CD4-positive, alpha-beta T cell (primary cell): ENCODE measurements at regions not wholly inside any gene's neighbourhood (a gene's known extent, or its start where the extent isn't known, plus 50 kb on each side); places are given as distances from the start of the nearest gene placed in this dataset.
A peak's percentile ranks its signal among the peaks of the same experiment; 100 is the strongest.
"Not testable (repeated sequence)": the region's sequence is repeated elsewhere in the genome, so short reads cannot be mapped to it uniquely, and the experiment has no call there.

Source experiments
- ATAC-seq: fragments of 200-7000 bp; cut with Tn5 transposase; one replicate; pipeline ENCODE4 v1.10.0; 2022; ENCODE audit warnings: mild to moderate bottlenecking; ENCODE audit not compliant: poor library complexity
- CTCF ChIA-PET: fragments of 350-600 bp; sonication (Branson Sonifier 250); formaldehyde crosslinking; loops from one replicate; lab custom pipeline; 2021; ENCODE audit warnings: antibody characterized with exemption, inconsistent platforms; lab: Charles Lee
- POLR2A ChIA-PET: fragments of 350-600 bp; sonication (Branson Sonifier 250); formaldehyde crosslinking; loops from one replicate; lab custom pipeline; 2021; ENCODE audit warnings: antibody characterized with exemption, inconsistent platforms; lab: Charles Lee
- DNase-seq, 14 experiments: peaks; one replicate each; pipeline ENCODE4 v3.0.0-alpha.2; 2013 to 2020; ENCODE audit warnings: mixed read lengths in 2 of 14
- H3K27ac ChIP-seq, 2 donors: one replicate each; pipeline versions ENCODE4 v1.5.1 to v1.7.0; 2013; ENCODE audit warnings: low read length in 2 of 2, low read depth in 1 of 2, mild to moderate bottlenecking in 1 of 2
- H3K27me3 ChIP-seq, 2 experiments: 1 replicate in 1 of 2; 2 replicates in 1 of 2; pipeline versions ENCODE4 v1.6.1 to v1.7.0; 2013; ENCODE audit warnings: low read length in 2 of 2, control low read depth in 1 of 2, mild to moderate bottlenecking in 1 of 2, moderate library complexity in 1 of 2; ENCODE audit not compliant: insufficient read depth in 2 of 2, control insufficient read depth in 1 of 2
- H3K36me3 ChIP-seq: one replicate; pipeline ENCODE4 v1.6.1; 2013; ENCODE audit warnings: low read length, control low read depth; ENCODE audit not compliant: insufficient read depth
- H3K4me1 ChIP-seq: one replicate; pipeline ENCODE4 v1.6.1; 2013; ENCODE audit warnings: low read length, control low read depth; ENCODE audit not compliant: insufficient read depth
- H3K4me3 ChIP-seq: one replicate; pipeline ENCODE4 v1.5.1; 2013; ENCODE audit warnings: mild to moderate bottlenecking, low read length, moderate library complexity
- H3K9me3 ChIP-seq, 2 experiments: 1 replicate in 1 of 2; 2 replicates in 1 of 2; pipeline versions ENCODE4 v1.6.1 to v1.7.0; 2013; ENCODE audit warnings: low read length in 2 of 2, mild to moderate bottlenecking in 2 of 2, control low read depth in 1 of 2, moderate library complexity in 1 of 2; ENCODE audit not compliant: control insufficient read depth in 1 of 2, insufficient read depth in 1 of 2
- H3K27ac Mint-ChIP-seq: one replicate; pipeline ENCODE4 v1.8.0; 2020; ENCODE audit warnings: mixed read lengths
- H3K27me3 Mint-ChIP-seq: one replicate; pipeline ENCODE4 v1.8.0; 2021; ENCODE audit warnings: mixed read lengths
- H3K36me3 Mint-ChIP-seq: one replicate; pipeline ENCODE4 v1.8.0; 2021; ENCODE audit warnings: low read depth, mixed read lengths
- H3K4me1 Mint-ChIP-seq: one replicate; pipeline ENCODE4 v1.8.0; 2021; ENCODE audit warnings: low read depth, mixed read lengths
- H3K4me3 Mint-ChIP-seq: one replicate; pipeline ENCODE4 v1.8.0; 2020; ENCODE audit warnings: mild to moderate bottlenecking, mixed read lengths
- H3K9me3 Mint-ChIP-seq: one replicate; pipeline ENCODE4 v1.8.0; 2020; ENCODE audit warnings: mixed read lengths
- intact Hi-C, 2 experiments: fragments of 100-400 bp; cut with DNase I in 1 of 2; cut with micrococcal nuclease in 1 of 2; formaldehyde crosslinking; loops; one replicate each; pipeline versions ENCODE4 v1.15.1 to v1.9.0; 2023 to 2025; cut with DNase I, micrococcal nuclease
- TF ChIP-seq, protein P1 (sequence below): fragments of 200-600 bp; IDR thresholded peaks from one replicate; pipeline ENCODE4 v1.8.0; 2022; ENCODE audit warnings: antibody characterized with exemption, mild to moderate bottlenecking

DNA sequence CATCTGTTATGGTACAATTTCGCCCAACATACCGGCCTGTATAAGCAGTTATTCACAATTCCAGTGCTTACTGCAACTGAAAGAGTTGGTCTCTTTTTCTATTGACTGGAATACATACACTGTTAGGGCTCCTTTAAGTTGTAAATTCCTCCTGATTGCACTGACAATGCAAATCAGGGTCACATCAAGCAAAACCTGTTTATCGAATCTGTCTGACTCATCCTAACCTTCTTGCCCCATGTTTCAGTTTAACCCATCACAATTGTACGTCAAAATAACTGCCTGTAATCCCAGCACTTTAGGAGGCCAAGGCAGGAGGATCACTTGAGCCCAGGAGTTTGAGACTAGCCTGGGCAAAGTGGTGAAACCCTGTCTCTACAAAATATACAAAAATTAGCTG, 105.8 kb upstream of the NBPF11 start:
- ATAC-seq, intact Hi-C loops, H3K9me3 ChIP-seq, H3K27me3 Mint-ChIP-seq, H3K4me3 Mint-ChIP-seq, H3K36me3 ChIP-seq, H3K4me1 Mint-ChIP-seq, H3K9me3 Mint-ChIP-seq, POLR2A ChIA-PET, H3K27me3 ChIP-seq, DNase-seq, H3K36me3 Mint-ChIP-seq, H3K4me1 ChIP-seq, CTCF ChIA-PET, H3K27ac Mint-ChIP-seq, H3K4me3 ChIP-seq, H3K27ac ChIP-seq: not testable (repeated sequence)

DNA sequence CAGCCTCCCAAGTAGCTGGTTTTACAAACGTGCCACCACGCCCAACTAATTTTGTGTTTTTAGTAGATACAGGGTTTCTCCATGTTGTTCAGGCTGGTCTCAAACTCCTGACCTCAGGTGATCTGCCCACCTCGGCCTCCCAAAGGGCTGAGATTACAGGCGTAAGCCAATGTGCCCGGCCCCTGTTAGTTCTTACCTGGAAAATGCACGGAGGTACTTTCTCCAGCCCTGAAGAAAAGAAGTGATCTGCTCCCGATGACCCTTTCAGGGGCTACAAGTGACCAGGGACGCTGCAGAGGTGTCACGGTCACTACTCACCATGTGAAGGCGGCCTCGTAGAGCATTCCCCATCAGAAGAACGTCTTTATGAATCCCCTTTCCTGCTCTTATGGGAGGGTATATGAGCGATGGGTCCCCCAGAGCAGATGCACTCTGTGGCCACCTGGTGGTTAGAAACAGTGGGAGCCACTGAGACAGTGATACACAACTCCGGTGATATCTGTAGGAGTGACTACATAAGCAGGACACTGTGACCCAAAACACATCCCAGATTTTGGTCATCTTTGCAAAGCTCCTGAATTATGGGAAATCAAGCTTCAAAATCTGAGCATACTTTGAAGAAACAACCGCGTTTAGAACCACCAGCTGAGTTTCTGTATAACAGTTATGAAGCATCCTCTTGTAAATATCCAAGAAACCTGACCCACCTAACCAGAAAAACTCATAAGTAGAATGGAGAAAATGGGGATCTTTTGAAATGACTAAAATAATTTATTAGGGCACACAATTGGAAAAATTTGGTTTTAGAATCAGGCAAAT, 102.7 kb upstream of the NBPF11 start:
- H3K27ac Mint-ChIP-seq, H3K36me3 Mint-ChIP-seq, intact Hi-C loops, H3K27me3 ChIP-seq, POLR2A ChIA-PET, H3K36me3 ChIP-seq, H3K9me3 ChIP-seq, H3K27ac ChIP-seq, H3K27me3 Mint-ChIP-seq, H3K4me3 Mint-ChIP-seq, CTCF ChIA-PET, H3K4me1 Mint-ChIP-seq, H3K4me3 ChIP-seq, H3K4me1 ChIP-seq, H3K9me3 Mint-ChIP-seq: not testable (repeated sequence)
- DNase-seq (peak in 11 of 14 experiments; percentile 8 to 48 (median 18)), ATAC-seq (peak; percentile 44)
- TF ChIP-seq, protein P1, sequence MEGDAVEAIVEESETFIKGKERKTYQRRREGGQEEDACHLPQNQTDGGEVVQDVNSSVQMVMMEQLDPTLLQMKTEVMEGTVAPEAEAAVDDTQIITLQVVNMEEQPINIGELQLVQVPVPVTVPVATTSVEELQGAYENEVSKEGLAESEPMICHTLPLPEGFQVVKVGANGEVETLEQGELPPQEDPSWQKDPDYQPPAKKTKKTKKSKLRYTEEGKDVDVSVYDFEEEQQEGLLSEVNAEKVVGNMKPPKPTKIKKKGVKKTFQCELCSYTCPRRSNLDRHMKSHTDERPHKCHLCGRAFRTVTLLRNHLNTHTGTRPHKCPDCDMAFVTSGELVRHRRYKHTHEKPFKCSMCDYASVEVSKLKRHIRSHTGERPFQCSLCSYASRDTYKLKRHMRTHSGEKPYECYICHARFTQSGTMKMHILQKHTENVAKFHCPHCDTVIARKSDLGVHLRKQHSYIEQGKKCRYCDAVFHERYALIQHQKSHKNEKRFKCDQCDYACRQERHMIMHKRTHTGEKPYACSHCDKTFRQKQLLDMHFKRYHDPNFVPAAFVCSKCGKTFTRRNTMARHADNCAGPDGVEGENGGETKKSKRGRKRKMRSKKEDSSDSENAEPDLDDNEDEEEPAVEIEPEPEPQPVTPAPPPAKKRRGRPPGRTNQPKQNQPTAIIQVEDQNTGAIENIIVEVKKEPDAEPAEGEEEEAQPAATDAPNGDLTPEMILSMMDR: peak; percentile 79

DNA sequence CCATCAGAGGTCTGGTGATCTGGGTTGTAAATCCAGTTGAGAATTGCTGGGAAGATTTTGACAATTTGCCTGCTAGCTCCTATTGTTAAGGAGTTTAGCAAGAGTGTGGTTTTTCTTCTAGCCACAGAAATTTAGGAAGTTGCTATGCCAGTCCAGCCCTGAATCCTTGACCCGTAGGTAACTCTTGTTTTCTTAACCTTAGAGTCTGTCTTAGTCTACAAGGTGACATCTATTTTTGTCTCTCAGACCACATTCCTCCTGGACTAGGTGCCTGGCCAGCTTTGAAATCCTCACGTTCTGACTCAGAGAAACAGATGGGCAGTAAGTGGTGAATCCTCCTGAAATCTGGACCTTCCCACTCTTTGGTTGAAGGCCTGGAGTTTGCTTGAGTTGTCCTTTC, 101.7 kb upstream of the NBPF11 start:
- H3K27me3 ChIP-seq, H3K27ac Mint-ChIP-seq, POLR2A ChIA-PET, H3K4me3 Mint-ChIP-seq, H3K4me1 Mint-ChIP-seq, CTCF ChIA-PET, H3K9me3 ChIP-seq, H3K9me3 Mint-ChIP-seq, H3K36me3 ChIP-seq, H3K36me3 Mint-ChIP-seq, H3K27me3 Mint-ChIP-seq, H3K4me3 ChIP-seq, DNase-seq, ATAC-seq, intact Hi-C loops, H3K27ac ChIP-seq, H3K4me1 ChIP-seq: not testable (repeated sequence)

DNA sequence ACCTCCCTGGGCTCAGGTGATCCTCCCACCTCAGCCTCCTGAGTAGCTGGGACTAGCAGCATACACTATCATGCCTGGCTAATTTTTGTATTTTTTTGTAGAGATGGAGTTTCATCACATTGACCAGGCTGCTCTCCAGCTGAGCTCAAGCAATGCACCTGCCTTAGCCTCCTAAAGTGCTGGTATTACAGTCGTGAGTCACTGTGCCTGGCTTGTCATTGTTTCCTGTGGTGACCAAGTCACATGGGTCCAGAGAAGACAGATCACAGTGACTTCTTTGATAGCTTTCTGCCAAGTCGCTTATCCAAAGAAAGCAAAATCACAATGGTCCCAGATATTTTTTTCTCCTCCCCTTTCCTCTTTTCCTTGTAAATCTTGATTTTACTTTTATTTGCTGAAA, 96.7 kb upstream of the NBPF11 start:
- H3K4me1 Mint-ChIP-seq, H3K4me3 Mint-ChIP-seq, intact Hi-C loops, H3K4me3 ChIP-seq, H3K27ac ChIP-seq, DNase-seq, H3K27me3 ChIP-seq, H3K27ac Mint-ChIP-seq, H3K36me3 Mint-ChIP-seq, H3K9me3 Mint-ChIP-seq, CTCF ChIA-PET, H3K9me3 ChIP-seq, H3K27me3 Mint-ChIP-seq, H3K36me3 ChIP-seq, H3K4me1 ChIP-seq, POLR2A ChIA-PET: not testable (repeated sequence)
- ATAC-seq: peak; percentile 51

DNA sequence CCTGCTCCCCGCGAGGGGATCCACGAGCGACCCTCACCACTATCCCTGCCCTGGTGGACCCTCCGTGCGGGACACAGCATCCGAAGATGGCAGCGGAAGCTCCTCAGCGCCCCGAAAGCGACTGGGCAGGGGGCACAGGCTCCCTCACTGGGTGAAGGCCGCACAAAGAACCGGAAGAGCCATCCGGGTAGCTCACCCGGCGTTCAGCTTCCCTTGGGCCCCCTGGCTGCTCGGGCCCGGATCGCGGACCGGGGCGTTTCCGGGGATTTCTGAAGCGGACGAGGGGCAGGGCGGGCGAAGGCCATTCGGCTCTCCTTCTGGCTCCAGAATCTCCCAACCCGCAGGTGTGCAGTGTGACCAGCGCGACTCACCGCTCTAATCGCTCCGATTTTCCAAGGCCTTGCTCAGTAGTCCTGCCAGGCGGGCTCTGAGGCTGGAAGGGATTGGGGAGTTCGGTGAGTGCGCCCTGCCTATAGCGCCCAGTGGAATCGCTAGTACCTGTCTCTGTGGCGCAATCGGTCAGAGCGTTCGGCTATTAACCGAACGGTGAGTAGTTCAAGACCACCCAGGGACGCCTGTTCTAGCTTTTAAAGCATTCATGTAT, 94.3 kb upstream of the NBPF11 start:
- H3K36me3 Mint-ChIP-seq, H3K4me3 Mint-ChIP-seq, intact Hi-C loops: not testable (repeated sequence)

DNA sequence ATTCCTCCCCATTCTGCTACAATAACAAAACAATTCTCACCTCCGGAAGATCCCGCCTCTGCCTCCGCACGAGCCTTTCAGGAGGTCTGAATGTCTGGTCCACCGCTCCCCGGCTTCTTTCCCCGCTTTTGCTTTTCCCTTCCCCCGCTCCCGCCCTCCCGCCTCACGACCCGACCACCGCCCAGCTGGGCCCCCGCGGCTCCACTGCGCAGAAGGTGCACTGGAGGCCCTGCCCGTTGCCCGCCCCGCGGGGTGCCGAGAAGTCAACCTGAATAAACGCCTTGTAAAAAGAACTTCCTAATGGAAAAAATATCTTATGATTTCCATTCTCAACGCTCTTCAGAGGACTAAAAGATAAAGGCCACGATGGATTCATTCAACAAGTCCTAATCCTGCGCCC, 93.8 kb upstream of the NBPF11 start:
- H3K27ac Mint-ChIP-seq, H3K9me3 ChIP-seq, H3K36me3 Mint-ChIP-seq, H3K4me3 Mint-ChIP-seq, H3K4me1 Mint-ChIP-seq, H3K4me3 ChIP-seq, intact Hi-C loops, ATAC-seq, H3K9me3 Mint-ChIP-seq, DNase-seq, H3K4me1 ChIP-seq, H3K27me3 Mint-ChIP-seq, H3K36me3 ChIP-seq, POLR2A ChIA-PET, CTCF ChIA-PET, H3K27me3 ChIP-seq, H3K27ac ChIP-seq: not testable (repeated sequence)

More for the DNA sequence above, 94.3 kb upstream of the NBPF11 start:
- H3K9me3 ChIP-seq, H3K36me3 ChIP-seq, CTCF ChIA-PET, H3K4me3 ChIP-seq, H3K4me1 ChIP-seq, H3K4me1 Mint-ChIP-seq, POLR2A ChIA-PET, H3K27me3 ChIP-seq, DNase-seq, H3K27me3 Mint-ChIP-seq, H3K27ac ChIP-seq, ATAC-seq, H3K9me3 Mint-ChIP-seq, H3K27ac Mint-ChIP-seq: not testable (repeated sequence)
